ENCODE measurements at regions not wholly inside any gene's neighbourhood (a gene's known extent, or its start where the extent isn't known, plus 50 kb on each side); places are given as distances from the start of the nearest gene placed in this dataset.

GRCh38 chr5:33194914-33195313 lies 245.9 kb upstream of the TARS1 start:
- Histone ChIP-seq H3F3A (ENCODE audit: low read length, unreplicated experiment) (peaks cover 5% of the 10 kb centered on the region), H3K27me3 (ENCODE audit: low read length) (no peaks in the 10 kb centered on the region), H3K9ac (ENCODE audit: low read length) (no peak overlapping the region), H3K79me2 (ENCODE audit: low read length) (no peaks in the 10 kb centered on the region), H3K27ac (ENCODE audit: low read length) (no peak overlapping the region), H4K20me1 (ENCODE audit: low read length) (no peaks in the 10 kb centered on the region), H3K4me2 (ENCODE audit: low read length) (no peak overlapping the region), H3K9me2 (replicated peaks; ENCODE audit: low read length) (no peaks in the 10 kb centered on the region), H2AFZ (ENCODE audit: low read length) (no peak overlapping the region), H3K4me1 (ENCODE audit: insufficient read depth, low read length) (peaks cover 23% of the 10 kb centered on the region), H3K36me3 (ENCODE audit: low read depth, low read length) (no peaks in the 10 kb centered on the region), H3K9me3 (ENCODE audit: low read length) (no peaks in the 10 kb centered on the region), H3K4me3 (ENCODE audit: low read length) (no peak overlapping the region)
- no TSS peak for BruUV-seq (replicated peaks)
- ChIA-PET CTCF (no interaction called here), POLR2A (ENCODE audit: unreplicated experiment) (no interaction called here)
- TF ChIP-seq EZH2 (IDR thresholded peaks at IDR 0.05; ENCODE audit: low read length, unreplicated experiment) (no peak), CTCF (conservative IDR thresholded peaks at IDR 0.05; ENCODE audit: low read depth, low read length) (no peak), EZH2phosphoT487 (IDR thresholded peaks at IDR 0.05; ENCODE audit: borderline replicate concordance, low read length) (no peak)
- DNase-seq (no peak), ATAC-seq (no peak)
- intact Hi-C loops (cut with micrococcal nuclease): loop anchor here (5.0 kb wide), 1 partner anchor 217 kb away; no protein-coding TSS in a partner anchor

GRCh38 chr5:33195431-33196165 lies 245.2 kb upstream of the TARS1 start:
- Histone ChIP-seq H3K9ac (ENCODE audit: low read length) (no peak overlapping the region), H3K4me3 (ENCODE audit: low read length) (peak overlapping the region; percentile 23), H3K27ac (ENCODE audit: low read length) (peak overlapping the region; percentile 21), H3K79me2 (ENCODE audit: low read length) (no peaks in the 10 kb centered on the region), H3K4me1 (ENCODE audit: insufficient read depth, low read length) (peaks cover 23% of the 10 kb centered on the region), H3K27me3 (ENCODE audit: low read length) (no peaks in the 10 kb centered on the region), H3K9me2 (replicated peaks; ENCODE audit: low read length) (no peaks in the 10 kb centered on the region), H3K4me2 (ENCODE audit: low read length) (peak overlapping the region; percentile 70), H2AFZ (ENCODE audit: low read length) (peak overlapping the region; percentile 63), H3K9me3 (ENCODE audit: low read length) (no peaks in the 10 kb centered on the region), H4K20me1 (ENCODE audit: low read length) (no peaks in the 10 kb centered on the region), H3K36me3 (ENCODE audit: low read depth, low read length) (no peaks in the 10 kb centered on the region), H3F3A (ENCODE audit: low read length, unreplicated experiment) (peaks cover 5% of the 10 kb centered on the region)
- intact Hi-C loops (cut with micrococcal nuclease): loop anchor here (5.0 kb wide), 1 partner anchor 217 kb away; no protein-coding TSS in a partner anchor
- ATAC-seq (peak; percentile 85), DNase-seq (peak; percentile 70)
- no TSS peak for BruUV-seq (replicated peaks)
- POLR2A ChIA-PET (ENCODE audit: unreplicated experiment): no interaction called here
- no peak for TF ChIP-seq CTCF (conservative IDR thresholded peaks at IDR 0.05; ENCODE audit: low read depth, low read length)
- TF ChIP-seq EZH2 (IDR thresholded peaks at IDR 0.05; ENCODE audit: low read length, unreplicated experiment): no peak
- no peak for TF ChIP-seq EZH2phosphoT487 (IDR thresholded peaks at IDR 0.05; ENCODE audit: borderline replicate concordance, low read length)
- CTCF ChIA-PET: no interaction called here

GRCh38 chr5:33198836-33199235 lies 241.9 kb upstream of the TARS1 start:
- Histone ChIP-seq H4K20me1 (ENCODE audit: low read length) (no peaks in the 10 kb centered on the region), H3F3A (ENCODE audit: low read length, unreplicated experiment) (peaks cover 5% of the 10 kb centered on the region), H3K4me1 (ENCODE audit: insufficient read depth, low read length) (peaks cover 23% of the 10 kb centered on the region), H3K27ac (ENCODE audit: low read length) (no peak overlapping the region), H3K9ac (ENCODE audit: low read length) (no peak overlapping the region), H3K9me2 (replicated peaks; ENCODE audit: low read length) (no peaks in the 10 kb centered on the region), H3K4me3 (ENCODE audit: low read length) (no peak overlapping the region), H3K36me3 (ENCODE audit: low read depth, low read length) (no peaks in the 10 kb centered on the region), H3K27me3 (ENCODE audit: low read length) (no peaks in the 10 kb centered on the region), H3K79me2 (ENCODE audit: low read length) (no peaks in the 10 kb centered on the region), H3K9me3 (ENCODE audit: low read length) (no peaks in the 10 kb centered on the region), H2AFZ (ENCODE audit: low read length) (no peak overlapping the region), H3K4me2 (ENCODE audit: low read length) (no peak overlapping the region)
- intact Hi-C loops (cut with micrococcal nuclease): loop anchor here (5.0 kb wide), 1 partner anchor 213 kb away; no protein-coding TSS in a partner anchor
- CTCF ChIA-PET: no interaction called here
- no peak for ATAC-seq
- POLR2A ChIA-PET (ENCODE audit: unreplicated experiment): no interaction called here
- no peak for DNase-seq
- no peak for TF ChIP-seq CTCF (conservative IDR thresholded peaks at IDR 0.05; ENCODE audit: low read depth, low read length)
- no peak for TF ChIP-seq EZH2phosphoT487 (IDR thresholded peaks at IDR 0.05; ENCODE audit: borderline replicate concordance, low read length)
- no peak for TF ChIP-seq EZH2 (IDR thresholded peaks at IDR 0.05; ENCODE audit: low read length, unreplicated experiment)
- no TSS peak for BruUV-seq (replicated peaks)

Data from PC-3 (cell line).